WTC11 (cell line): ENCODE measurements at regions not wholly inside any gene's neighbourhood (a gene's known extent, or its start where the extent isn't known, plus 50 kb on each side); places are given as distances from the start of the nearest gene placed in this dataset.

Experiments
- CTCF ChIP-seq: fragments of 200-600 bp; IDR thresholded peaks from 2 replicates; pipeline ENCODE4 v1.8.0; 2022; ENCODE audit warnings: antibody characterized with exemption
- PREB ChIP-seq: sonication (generic); formaldehyde crosslinking; IDR thresholded peaks from 2 replicates; pipeline ENCODE4 v1.8.1; 2022; ENCODE audit warnings: mild to moderate bottlenecking, missing genetic modification reagents, moderate library complexity, borderline replicate concordance
- TF ChIP-seq, protein P1 (sequence below): fragments of 250-450 bp; sonication (Bioruptor Pico); conservative IDR thresholded peaks from 2 replicates; pipeline ENCODE4 v1.9.0; 2021; ENCODE audit warnings: mild to moderate bottlenecking

- TF ChIP-seq CTCF: no peak
- no peak for TF ChIP-seq PREB (CRISPR knock-in tag)
- TF ChIP-seq, protein P1, sequence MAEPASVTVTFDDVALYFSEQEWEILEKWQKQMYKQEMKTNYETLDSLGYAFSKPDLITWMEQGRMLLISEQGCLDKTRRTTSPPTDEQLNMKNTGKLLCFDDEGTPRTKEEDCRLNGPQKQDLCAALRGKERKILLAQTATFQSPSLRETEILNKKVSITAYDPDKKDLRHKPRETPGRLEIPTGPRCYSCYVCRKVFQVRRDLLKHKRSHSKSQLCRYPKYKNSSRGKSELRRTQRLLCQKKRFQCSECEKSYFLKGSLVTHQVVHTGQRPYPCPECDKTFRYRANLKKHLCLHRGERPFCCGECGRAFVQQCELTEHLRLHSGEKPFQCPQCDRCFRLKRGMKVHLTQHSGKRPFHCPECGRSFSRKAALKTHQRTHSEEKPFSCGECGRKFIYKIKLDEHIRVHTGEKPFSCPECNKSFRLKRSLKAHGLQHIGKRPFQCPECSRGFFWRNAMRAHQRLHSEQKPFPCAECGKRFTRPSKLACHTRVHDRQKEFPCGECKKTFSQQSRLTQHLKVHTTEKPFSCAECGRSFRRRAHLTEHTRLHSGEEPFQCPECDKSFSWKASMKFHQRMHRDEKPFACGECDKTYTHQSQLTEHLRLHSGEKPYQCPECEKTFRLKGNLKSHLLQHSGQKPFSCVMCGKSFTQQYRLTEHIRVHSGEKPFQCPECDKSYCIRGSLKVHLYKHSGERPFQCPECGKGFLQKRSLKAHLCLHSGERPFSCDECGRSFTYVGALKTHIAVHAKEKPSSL: no peak
Observed at GRCh38 chr14:43479596-43480195, 1027.4 kb downstream of the FSCB start.
